GM12874 (cell line): ENCODE measurements at regions not wholly inside any gene's neighbourhood (a gene's known extent, or its start where the extent isn't known, plus 50 kb on each side); places are given as distances from the start of the nearest gene placed in this dataset.

Source experiments
- TF ChIP-seq, protein P1 (sequence below): IDR thresholded peaks from 2 replicates; pipeline ENCODE4 v1.5.1; 2011; ENCODE audit warnings: low read depth, mild to moderate bottlenecking, control low read depth, low read length, moderate library complexity; ENCODE audit not compliant: insufficient read depth

- TF ChIP-seq, protein P1, sequence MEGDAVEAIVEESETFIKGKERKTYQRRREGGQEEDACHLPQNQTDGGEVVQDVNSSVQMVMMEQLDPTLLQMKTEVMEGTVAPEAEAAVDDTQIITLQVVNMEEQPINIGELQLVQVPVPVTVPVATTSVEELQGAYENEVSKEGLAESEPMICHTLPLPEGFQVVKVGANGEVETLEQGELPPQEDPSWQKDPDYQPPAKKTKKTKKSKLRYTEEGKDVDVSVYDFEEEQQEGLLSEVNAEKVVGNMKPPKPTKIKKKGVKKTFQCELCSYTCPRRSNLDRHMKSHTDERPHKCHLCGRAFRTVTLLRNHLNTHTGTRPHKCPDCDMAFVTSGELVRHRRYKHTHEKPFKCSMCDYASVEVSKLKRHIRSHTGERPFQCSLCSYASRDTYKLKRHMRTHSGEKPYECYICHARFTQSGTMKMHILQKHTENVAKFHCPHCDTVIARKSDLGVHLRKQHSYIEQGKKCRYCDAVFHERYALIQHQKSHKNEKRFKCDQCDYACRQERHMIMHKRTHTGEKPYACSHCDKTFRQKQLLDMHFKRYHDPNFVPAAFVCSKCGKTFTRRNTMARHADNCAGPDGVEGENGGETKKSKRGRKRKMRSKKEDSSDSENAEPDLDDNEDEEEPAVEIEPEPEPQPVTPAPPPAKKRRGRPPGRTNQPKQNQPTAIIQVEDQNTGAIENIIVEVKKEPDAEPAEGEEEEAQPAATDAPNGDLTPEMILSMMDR = no peak
These were observed 348.5 kb upstream of the TBX3 start for GRCh38 chr12:115032521-115032920.

GRCh38 chr12:115030017-115030416 lies 346.0 kb upstream of the TBX3 start:
- TF ChIP-seq, protein P1 = no peak

- TF ChIP-seq, protein P1 = no peak
These were observed 340.6 kb upstream of the TBX3 start for GRCh38 chr12:115024531-115024930.

- TF ChIP-seq, protein P1 = no peak
These were observed 339.6 kb upstream of the TBX3 start for GRCh38 chr12:115023279-115024265.

DNA sequence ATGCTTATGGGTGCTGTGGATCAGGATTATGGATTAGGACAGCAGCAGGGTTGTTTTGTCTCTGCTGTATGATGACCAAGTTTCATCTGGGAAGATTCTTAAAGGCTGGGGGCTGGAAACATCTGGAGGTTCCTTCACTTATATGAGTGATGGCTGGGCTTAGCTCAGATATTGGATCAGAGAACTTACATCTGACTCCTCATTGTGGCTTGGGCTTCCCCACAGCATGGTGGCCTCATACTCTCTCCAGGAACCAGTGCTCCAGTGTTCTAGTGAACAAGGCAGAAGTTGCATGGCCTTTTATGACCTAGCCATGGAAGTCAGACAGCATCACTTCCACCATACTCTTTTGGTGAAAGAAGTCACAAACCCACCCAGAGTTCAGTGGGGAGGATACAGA lies 336.1 kb upstream of the TBX3 start:
- TF ChIP-seq, protein P1 = no peak

GRCh38 chr12:115017346-115017745 lies 333.4 kb upstream of the TBX3 start:
- TF ChIP-seq, protein P1 = no peak

GRCh38 chr12:115013236-115013981 lies 329.4 kb upstream of the TBX3 start:
- TF ChIP-seq, protein P1 = no peak
